GM23338 (cell line): ENCODE measurements at regions not wholly inside any gene's neighbourhood (a gene's known extent, or its start where the extent isn't known, plus 50 kb on each side); places are given as distances from the start of the nearest gene placed in this dataset.

Source experiments
- ATAC-seq: fragments of 200-7000 bp; cut with Tn5 transposase; 3 replicates; pipeline ENCODE4 v1.9.1; 2020
- DNase-seq: peaks from one replicate; pipeline ENCODE4 v3.0.0-alpha.2; 2015; ENCODE audit warnings: low spot score
- H2AFZ ChIP-seq: fragments of 200-600 bp; sonication (generic); 2 replicates; pipeline ENCODE4 v1.8.0; 2016; ENCODE audit warnings: antibody characterized with exemption, mild to moderate bottlenecking, moderate library complexity
- H3F3A ChIP-seq: fragments of 200-600 bp; sonication (generic); replicated peaks from 2 replicates; pipeline ENCODE4 v1.8.0; 2017; ENCODE audit warnings: antibody characterized with exemption, mixed run types, low read depth
- H3K27ac ChIP-seq: fragments of 200-600 bp; sonication (generic); 2 replicates; pipeline ENCODE4 v1.6.1; 2016; ENCODE audit warnings: low read depth
- H3K27me3 ChIP-seq: fragments of 200-600 bp; sonication (generic); 2 replicates; pipeline ENCODE4 v1.8.0; 2016; ENCODE audit warnings: mild to moderate bottlenecking, mixed run types, moderate library complexity; ENCODE audit not compliant: insufficient read depth
- H3K36me3 ChIP-seq: fragments of 200-600 bp; sonication (generic); 2 replicates; pipeline ENCODE4 v1.8.0; 2016; ENCODE audit warnings: mild to moderate bottlenecking; ENCODE audit not compliant: insufficient read depth
- H3K4me1 ChIP-seq: fragments of 200-600 bp; sonication (generic); 2 replicates; pipeline ENCODE4 v1.8.0; 2016; ENCODE audit warnings: mild to moderate bottlenecking, moderate library complexity; ENCODE audit not compliant: insufficient read depth
- H3K4me2 ChIP-seq: fragments of 200-600 bp; sonication (generic); 2 replicates; pipeline ENCODE4 v1.7.1; 2017; ENCODE audit warnings: mixed run types
- H3K4me3 ChIP-seq: fragments of 200-600 bp; sonication (generic); 2 replicates; pipeline ENCODE4 v1.6.1; 2016; ENCODE audit warnings: mixed run types
- H3K79me2 ChIP-seq: fragments of 200-600 bp; sonication (generic); replicated peaks from 2 replicates; pipeline ENCODE4 v1.8.0; 2017; ENCODE audit warnings: mild to moderate bottlenecking; ENCODE audit not compliant: insufficient read depth
- H3K9me2 ChIP-seq: fragments of 200-600 bp; sonication (generic); 2 replicates; pipeline ENCODE4 v1.8.0; 2017; ENCODE audit not compliant: insufficient read depth
- H4K20me1 ChIP-seq: fragments of 200-600 bp; sonication (generic); replicated peaks from 2 replicates; pipeline ENCODE4 v1.8.0; 2017; ENCODE audit warnings: mild to moderate bottlenecking; ENCODE audit not compliant: insufficient read depth
- H3K27ac Mint-ChIP-seq: 2 replicates; pipeline ENCODE4 v1.8.0; 2020; ENCODE audit warnings: inconsistent platforms, mild to moderate bottlenecking, moderate library complexity, mixed read lengths
- H3K27me3 Mint-ChIP-seq: 3 replicates; pipeline ENCODE4 v1.8.0; 2022; ENCODE audit warnings: low read depth, mild to moderate bottlenecking, moderate library complexity, mixed read lengths, inconsistent platforms; ENCODE audit not compliant: insufficient read depth, poor library complexity
- H3K36me3 Mint-ChIP-seq: 3 replicates; pipeline ENCODE4 v1.8.0; 2021; ENCODE audit warnings: low read depth, mild to moderate bottlenecking, inconsistent platforms, moderate library complexity, mixed read lengths
- H3K4me1 Mint-ChIP-seq: 3 replicates; pipeline ENCODE4 v1.8.0; 2020; ENCODE audit warnings: mild to moderate bottlenecking, inconsistent platforms, mixed read lengths
- H3K4me3 Mint-ChIP-seq: 3 replicates; pipeline ENCODE4 v1.8.0; 2021; ENCODE audit warnings: moderate library complexity, mild to moderate bottlenecking, inconsistent platforms, mixed read lengths
- H3K9me3 Mint-ChIP-seq: 3 replicates; pipeline ENCODE4 v1.8.0; 2020; ENCODE audit warnings: moderate library complexity, mild to moderate bottlenecking, inconsistent platforms, mixed read lengths
- CREB1 ChIP-seq: fragments of 250-450 bp; sonication (Bioruptor Pico); IDR thresholded peaks from 2 replicates; pipeline ENCODE4 v1.5.0; 2020; ENCODE audit warnings: low read depth, mild to moderate bottlenecking, moderate library complexity
- CTCF ChIP-seq, 2 experiments: fragments of 200-600 bp in 1 of 2; sonication (generic) in 1 of 2; conservative IDR thresholded peaks; 2 replicates each; pipeline versions ENCODE4 v1.5.1 to v1.6.1; 2016 to 2017; ENCODE audit warnings: antibody characterized with exemption in 2 of 2, low read depth in 2 of 2, mild to moderate bottlenecking in 2 of 2, moderate library complexity in 1 of 2
- ETS1 ChIP-seq: IDR thresholded peaks from 2 replicates; pipeline ENCODE4 v1.6.1; 2016; ENCODE audit warnings: antibody characterized with exemption
- EZH2 ChIP-seq: fragments of 200-600 bp; sonication (generic); IDR thresholded peaks from one replicate; pipeline ENCODE4 v1.8.0; 2017; ENCODE audit warnings: antibody characterized with exemption, mild to moderate bottlenecking, low read depth; ENCODE audit not compliant: unreplicated experiment
- EZH2phosphoT487 ChIP-seq: fragments of 200-600 bp; sonication (generic); IDR thresholded peaks from one replicate; pipeline ENCODE4 v1.8.1; 2018; ENCODE audit warnings: antibody characterized with exemption; ENCODE audit not compliant: unreplicated experiment
- JUNB ChIP-seq: IDR thresholded peaks from one replicate; pipeline ENCODE4 v1.6.1; 2016; ENCODE audit warnings: antibody characterized with exemption; ENCODE audit not compliant: unreplicated experiment
- NANOG ChIP-seq: IDR thresholded peaks from 2 replicates; pipeline ENCODE4 v1.6.1; 2016; ENCODE audit warnings: antibody characterized with exemption, borderline replicate concordance
- REST ChIP-seq: IDR thresholded peaks from one replicate; pipeline ENCODE4 v1.6.1; 2018; ENCODE audit warnings: antibody characterized with exemption; ENCODE audit not compliant: unreplicated experiment
- STAT1 ChIP-seq: IDR thresholded peaks from one replicate; pipeline ENCODE4 v1.6.1; 2016; ENCODE audit warnings: antibody characterized with exemption; ENCODE audit not compliant: unreplicated experiment
- ZNF114 ChIP-seq: fragments of 250-450 bp; sonication (Bioruptor Pico); IDR thresholded peaks from 2 replicates; pipeline ENCODE4 v1.5.0; 2020; ENCODE audit warnings: mild to moderate bottlenecking, moderate library complexity
- ZNF331 ChIP-seq: fragments of 250-450 bp; sonication (Bioruptor Pico); IDR thresholded peaks from 2 replicates; pipeline ENCODE4 v1.5.0; 2020; ENCODE audit warnings: low read depth, mild to moderate bottlenecking, moderate library complexity

- Histone ChIP-seq H3K4me1 (peaks cover 20% of the 10 kb centered on the region), H4K20me1 (no peaks in the 10 kb centered on the region), H3K27ac (no peak overlapping the region), H3K4me3 (no peak overlapping the region), H3K9me2 (peaks cover 4% of the 10 kb centered on the region; the same call in 1 of the 2 replicates), H3K36me3 (no peaks in the 10 kb centered on the region), H3K27me3 (no peaks in the 10 kb centered on the region), H3K79me2 (no peaks in the 10 kb centered on the region), H3K4me2 (no peak overlapping the region), H2AFZ (peak overlapping the region; percentile 83; the same call in 1 of the 2 replicates), H3F3A (no peaks in the 10 kb centered on the region)
- Mint-ChIP-seq H3K4me3 (no peak overlapping the region), H3K27ac (no peak overlapping the region), H3K4me1 (peaks cover 28% of the 10 kb centered on the region), H3K9me3 (no peaks in the 10 kb centered on the region), H3K36me3 (no peaks in the 10 kb centered on the region; the same call in 2 of the 3 replicates), H3K27me3 (peaks cover 4% of the 10 kb centered on the region)
- TF ChIP-seq ETS1, result no peak
- TF ChIP-seq CTCF (conservative IDR thresholded peaks at IDR 0.05; ENCODE audit: low read depth in 2 of 2), result peak; percentile 27 to 43; a peak in 3 of 4 replicates
- ATAC-seq (peak; percentile 85), DNase-seq (peak; percentile 47)
Observed at GRCh38 chr2:59885541-59885940, 667.9 kb downstream of the BCL11A start.

- Mint-ChIP-seq H3K36me3 (no peaks in the 10 kb centered on the region; the same call in 2 of the 3 replicates), H3K4me3 (no peak overlapping the region), H3K27me3 (peaks cover 5% of the 10 kb centered on the region), H3K27ac (no peak overlapping the region), H3K4me1 (peaks cover 33% of the 10 kb centered on the region), H3K9me3 (no peaks in the 10 kb centered on the region)
- H3K4me3 ChIP-seq, result no peak overlapping the region
- no peak overlapping the region for H3K27ac ChIP-seq
- H3K4me2 ChIP-seq, result no peak overlapping the region
- DNase-seq, result no peak
- no peak overlapping the region for H2AFZ ChIP-seq
- no peaks in the 10 kb centered on the region for H3K79me2 ChIP-seq
- peaks cover 28% of the 10 kb centered on the region for H3K4me1 ChIP-seq
- H3K36me3 ChIP-seq, result no peaks in the 10 kb centered on the region
- H3K27me3 ChIP-seq, result no peaks in the 10 kb centered on the region
- H4K20me1 ChIP-seq, result no peaks in the 10 kb centered on the region
- no peaks in the 10 kb centered on the region for H3F3A ChIP-seq
- 0 out of 2 replicates have a peak, but pooled peaks cover 4% of the 10 kb centered on the region for H3K9me2 ChIP-seq
- ATAC-seq, result no peak
- TF ChIP-seq NANOG, result no peak
- no peak for TF ChIP-seq CREB1 (CRISPR knock-in tag)
- TF ChIP-seq JUNB, result no peak
- no peak for TF ChIP-seq STAT1
- TF ChIP-seq EZH2phosphoT487, result no peak
- no peak for TF ChIP-seq EZH2
- no peak for TF ChIP-seq ZNF114 (CRISPR knock-in tag)
- TF ChIP-seq ETS1, result no peak
- TF ChIP-seq REST, result no peak
- no peak for TF ChIP-seq ZNF331 (CRISPR knock-in tag)
Observed at GRCh38 chr2:59884166-59884565, 669.3 kb downstream of the BCL11A start.
